GM12878 (cell line): ENCODE measurements at regions not wholly inside any gene's neighbourhood (a gene's known extent, or its start where the extent isn't known, plus 50 kb on each side); places are given as distances from the start of the nearest gene placed in this dataset.
A peak's percentile ranks its signal among the peaks of the same experiment; 100 is the strongest.

Experiments used
- ATAC-seq: fragments of 200-7000 bp; cut with Tn5 transposase; 3 replicates; pipeline ENCODE4 v1.9.1; 2020; ENCODE audit warnings: mild to moderate bottlenecking, moderate library complexity
- BruUV-seq: library from RNA; stranded (reverse); fragments of 400-500 nt; replicated peaks from 2 replicates; lab custom pipeline; 2021; lab: Mats Ljungman, UMichigan
- CTCF ChIA-PET: fragments of 300-600 bp; sonication (Branson Sonifier 250); formaldehyde crosslinking; extraction: SDS; loops from one replicate; lab custom pipeline; 2021; ENCODE audit warnings: inconsistent platforms; lab: Yijun Ruan, JAX
- POLR2A ChIA-PET: fragments of 350-600 bp; formaldehyde crosslinking; extraction: SDS; loops from one replicate; lab custom pipeline; 2021; ENCODE audit warnings: inconsistent platforms; lab: Charles Lee
- RAD21 ChIA-PET: fragments of 300-600 bp; sonication (Branson Sonifier 250); formaldehyde crosslinking; loops from one replicate; lab custom pipeline; 2023; ENCODE audit warnings: antibody characterized with exemption; ENCODE audit not compliant: unreplicated experiment; lab: Charles Lee
- SMC1A ChIA-PET: fragments of 300-600 bp; sonication (Branson Sonifier 250); formaldehyde crosslinking; loops from one replicate; lab custom pipeline; 2023; ENCODE audit not compliant: unreplicated experiment, uncharacterized antibody; lab: Charles Lee
- DNase-seq: peaks from one replicate; pipeline ENCODE4 v3.0.0-alpha.2; 2011; ENCODE audit warnings: low read depth, low spot score
- FAIRE-seq: peaks from 3 replicates; lab custom pipeline; 2011; peaks lifted over from hg19 to GRCh38; lab: Jason Lieb, UNC
- H2AFZ ChIP-seq: 2 replicates; pipeline ENCODE4 v1.6.0; 2011; ENCODE audit warnings: low read depth, low read length, control low read depth; ENCODE audit not compliant: control insufficient read depth
- H3K27ac ChIP-seq: 2 replicates; pipeline ENCODE4 v1.5.1; 2011; ENCODE audit warnings: control low read depth; ENCODE audit not compliant: control insufficient read depth, insufficient read depth
- H3K27me3 ChIP-seq, 2 experiments: replicated peaks in 1 of 2; 2 replicates each; pipeline versions ENCODE4 v1.6.0 to v1.6.1; 2011; ENCODE audit warnings: low read length in 1 of 2; ENCODE audit not compliant: control insufficient read depth in 2 of 2, insufficient read depth in 2 of 2
- H3K36me3 ChIP-seq, 2 experiments: 2 replicates each; pipeline ENCODE4 v1.5.1; 2011; ENCODE audit warnings: low read length in 1 of 2; ENCODE audit not compliant: control insufficient read depth in 2 of 2, insufficient read depth in 2 of 2
- H3K4me1 ChIP-seq: 2 replicates; pipeline ENCODE4 v1.6.1; 2011; ENCODE audit warnings: mild to moderate bottlenecking, low read length, moderate library complexity, mixed read lengths; ENCODE audit not compliant: control insufficient read depth, insufficient read depth
- H3K4me2 ChIP-seq: 2 replicates; pipeline ENCODE4 v1.6.0; 2011; ENCODE audit warnings: control low read depth; ENCODE audit not compliant: control insufficient read depth, insufficient read depth
- H3K4me3 ChIP-seq: fragments of 200-600 bp; sonication (generic); 2 replicates; pipeline ENCODE4 v1.5.1; 2016
- H3K79me2 ChIP-seq: 2 replicates; pipeline ENCODE4 v1.6.0; 2011; ENCODE audit warnings: low read length; ENCODE audit not compliant: control insufficient read depth, insufficient read depth
- H3K9ac ChIP-seq: 2 replicates; pipeline ENCODE4 v1.8.0; 2011; ENCODE audit warnings: low read length, control low read depth, mixed read lengths; ENCODE audit not compliant: control insufficient read depth, insufficient read depth
- H3K9me3 ChIP-seq: replicated peaks from 3 replicates; pipeline ENCODE4 v1.5.1; 2011; ENCODE audit warnings: mild to moderate bottlenecking, low read length; ENCODE audit not compliant: control insufficient read depth, insufficient read depth
- H4K20me1 ChIP-seq: 2 replicates; pipeline ENCODE4 v1.6.0; 2011; ENCODE audit not compliant: control insufficient read depth, insufficient read depth
- SPI1 ChIP-seq: IDR thresholded peaks from 2 replicates; pipeline ENCODE4 v1.6.1; 2011; ENCODE audit warnings: low read depth, mild to moderate bottlenecking, low read length, moderate library complexity, borderline replicate concordance; ENCODE audit not compliant: insufficient read depth
- ZNF687 ChIP-seq: fragments of 450-650 bp; IDR thresholded peaks from 2 replicates; pipeline ENCODE4 v1.6.1; 2017; ENCODE audit warnings: mild to moderate bottlenecking, moderate library complexity
- in situ Hi-C: fragments of 300-500 bp; cut with MboI; formaldehyde crosslinking; loops from 9 replicates; pipeline ENCODE4 v1.14.3; 2018; ENCODE audit warnings: mixed read lengths
- intact Hi-C: fragments of 100-400 bp; cut with micrococcal nuclease; formaldehyde crosslinking; loops from one replicate; pipeline ENCODE4 v1.14.2; 2022; ENCODE audit not compliant: unreplicated experiment

- Histone ChIP-seq H3K9me3 (peaks cover 2% of the 10 kb centered on the region; the same call in 2 of the 3 replicates), H3K27ac (no peak overlapping the region), H2AFZ (no peak overlapping the region), H3K9ac (no peak overlapping the region), H4K20me1 (no peaks in the 10 kb centered on the region), H3K27me3 (no peaks in the 10 kb centered on the region), H3K4me1 (peaks cover 6% of the 10 kb centered on the region), H3K79me2 (no peaks in the 10 kb centered on the region), H3K4me3 (no peak overlapping the region), H3K4me2 (no peak overlapping the region), H3K36me3 (no peaks in the 10 kb centered on the region)
- in situ Hi-C loops = no loop called here
- DNase-seq = no peak
- FAIRE-seq = no peak
- ATAC-seq = no peak
- ChIA-PET SMC1A (no interaction called here), CTCF (interaction anchor here (0.9 kb wide), 1 partner anchor 11 kb away, joined by 3 read pairs; no protein-coding TSS in a partner anchor), RAD21 (no interaction called here), POLR2A (no interaction called here)
- no TSS peak for BruUV-seq
- TF ChIP-seq SPI1 (peak; percentile 44; the same call in 1 of the 2 replicates), ZNF687 (no peak)
- TF ChIP-seq, all 136 proteins: peak for 1
- intact Hi-C loops = no loop called here
Measured at GRCh38 chr5:89324990-89325389, 442.0 kb upstream of the MEF2C start.
